ENCODE measurements at regions not wholly inside any gene's neighbourhood (a gene's known extent, or its start where the extent isn't known, plus 50 kb on each side); places are given as distances from the start of the nearest gene placed in this dataset.

DNA sequence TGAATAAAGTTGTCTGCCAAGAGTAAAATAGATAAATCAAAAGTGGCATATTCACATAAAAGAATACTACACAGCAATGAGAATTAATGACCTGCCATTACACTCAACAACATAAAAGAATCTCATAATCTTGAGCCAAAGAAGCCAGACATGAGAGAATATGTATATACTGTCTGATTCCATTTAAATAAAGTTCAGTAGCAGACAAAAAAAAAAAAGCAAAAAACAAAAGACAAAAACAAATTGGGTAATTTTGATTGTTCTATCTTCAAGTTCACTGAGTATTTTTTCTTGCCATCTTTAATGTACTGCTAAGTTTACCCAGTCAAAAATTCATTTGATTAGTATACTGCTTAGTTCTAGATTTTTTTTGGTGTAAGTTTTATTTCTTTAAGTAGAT is 87.9 kb upstream of the TRPC7 start:
- H3K9me3 Mint-ChIP-seq = peaks cover 4% of the 10 kb centered on the region; the same call in 1 of the 3 replicates
- no peak overlapping the region for H3K27ac Mint-ChIP-seq
- Histone ChIP-seq H3K27me3 (ENCODE audit: insufficient read depth) (no peaks in the 10 kb centered on the region), H3K79me2 (replicated peaks; ENCODE audit: insufficient read depth) (no peaks in the 10 kb centered on the region), H3K4me2 (no peak overlapping the region), H3K4me1 (ENCODE audit: insufficient read depth) (peaks cover 5% of the 10 kb centered on the region), H3F3A (replicated peaks; ENCODE audit: low read depth) (no peaks in the 10 kb centered on the region), H3K4me3 (no peak overlapping the region), H3K9me2 (ENCODE audit: insufficient read depth) (no peaks in the 10 kb centered on the region; the same call in 1 of the 2 replicates), H2AFZ (no peak overlapping the region), H4K20me1 (replicated peaks; ENCODE audit: insufficient read depth) (no peaks in the 10 kb centered on the region), H3K36me3 (ENCODE audit: insufficient read depth) (no peaks in the 10 kb centered on the region), H3K27ac (ENCODE audit: low read depth) (no peak overlapping the region)
- DNase-seq (ENCODE audit: low spot score) (no peak), ATAC-seq (no peak)
- H3K27me3 Mint-ChIP-seq (ENCODE audit: insufficient read depth, low read depth, poor library complexity) = peaks cover 2% of the 10 kb centered on the region
- peaks cover 9% of the 10 kb centered on the region; the same call in 2 of the 3 replicates for H3K4me1 Mint-ChIP-seq
- H3K4me3 Mint-ChIP-seq = no peak overlapping the region
- H3K36me3 Mint-ChIP-seq (ENCODE audit: low read depth) = peaks cover 4% of the 10 kb centered on the region; the same call in 1 of the 3 replicates
- TF ChIP-seq CREB1 (CRISPR knock-in tag; IDR thresholded peaks at IDR 0.05; ENCODE audit: low read depth) = no peak
- TF ChIP-seq ZNF331 (CRISPR knock-in tag; IDR thresholded peaks at IDR 0.05; ENCODE audit: low read depth) = no peak
- no peak for TF ChIP-seq ZNF114 (CRISPR knock-in tag; IDR thresholded peaks at IDR 0.05)
- TF ChIP-seq, protein P1, sequence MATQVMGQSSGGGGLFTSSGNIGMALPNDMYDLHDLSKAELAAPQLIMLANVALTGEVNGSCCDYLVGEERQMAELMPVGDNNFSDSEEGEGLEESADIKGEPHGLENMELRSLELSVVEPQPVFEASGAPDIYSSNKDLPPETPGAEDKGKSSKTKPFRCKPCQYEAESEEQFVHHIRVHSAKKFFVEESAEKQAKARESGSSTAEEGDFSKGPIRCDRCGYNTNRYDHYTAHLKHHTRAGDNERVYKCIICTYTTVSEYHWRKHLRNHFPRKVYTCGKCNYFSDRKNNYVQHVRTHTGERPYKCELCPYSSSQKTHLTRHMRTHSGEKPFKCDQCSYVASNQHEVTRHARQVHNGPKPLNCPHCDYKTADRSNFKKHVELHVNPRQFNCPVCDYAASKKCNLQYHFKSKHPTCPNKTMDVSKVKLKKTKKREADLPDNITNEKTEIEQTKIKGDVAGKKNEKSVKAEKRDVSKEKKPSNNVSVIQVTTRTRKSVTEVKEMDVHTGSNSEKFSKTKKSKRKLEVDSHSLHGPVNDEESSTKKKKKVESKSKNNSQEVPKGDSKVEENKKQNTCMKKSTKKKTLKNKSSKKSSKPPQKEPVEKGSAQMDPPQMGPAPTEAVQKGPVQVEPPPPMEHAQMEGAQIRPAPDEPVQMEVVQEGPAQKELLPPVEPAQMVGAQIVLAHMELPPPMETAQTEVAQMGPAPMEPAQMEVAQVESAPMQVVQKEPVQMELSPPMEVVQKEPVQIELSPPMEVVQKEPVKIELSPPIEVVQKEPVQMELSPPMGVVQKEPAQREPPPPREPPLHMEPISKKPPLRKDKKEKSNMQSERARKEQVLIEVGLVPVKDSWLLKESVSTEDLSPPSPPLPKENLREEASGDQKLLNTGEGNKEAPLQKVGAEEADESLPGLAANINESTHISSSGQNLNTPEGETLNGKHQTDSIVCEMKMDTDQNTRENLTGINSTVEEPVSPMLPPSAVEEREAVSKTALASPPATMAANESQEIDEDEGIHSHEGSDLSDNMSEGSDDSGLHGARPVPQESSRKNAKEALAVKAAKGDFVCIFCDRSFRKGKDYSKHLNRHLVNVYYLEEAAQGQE (IDR thresholded peaks at IDR 0.05; ENCODE audit: unreplicated experiment) = no peak
- no peak for TF ChIP-seq JUNB (IDR thresholded peaks at IDR 0.05; ENCODE audit: unreplicated experiment)
- TF ChIP-seq EZH2 (IDR thresholded peaks at IDR 0.05; ENCODE audit: low read depth, unreplicated experiment) = no peak
- TF ChIP-seq POLR2AphosphoS5 (IDR thresholded peaks at IDR 0.05; ENCODE audit: low read depth) = no peak
- TF ChIP-seq ZNF462 (CRISPR knock-in tag; IDR thresholded peaks at IDR 0.05) = no peak
- no peak for TF ChIP-seq EZH2phosphoT487 (IDR thresholded peaks at IDR 0.05; ENCODE audit: unreplicated experiment)
- TF ChIP-seq STAT1 (IDR thresholded peaks at IDR 0.05; ENCODE audit: unreplicated experiment) = no peak
- no peak for TF ChIP-seq CTCF (conservative IDR thresholded peaks at IDR 0.05; ENCODE audit: low read depth in 2 of 2)
- TF ChIP-seq NANOG (IDR thresholded peaks at IDR 0.05; ENCODE audit: borderline replicate concordance) = no peak
- TF ChIP-seq ETS1 (IDR thresholded peaks at IDR 0.05) = no peak

Measured in GM23338 (cell line).